ENCODE measurements at regions not wholly inside any gene's neighbourhood (a gene's known extent, or its start where the extent isn't known, plus 50 kb on each side); places are given as distances from the start of the nearest gene placed in this dataset.
"Not testable (repeated sequence)": the region's sequence is repeated elsewhere in the genome, so short reads cannot be mapped to it uniquely, and the experiment has no call there.

- DNase-seq (ENCODE audit: extremely low read depth in 1 of 2, low read depth in 1 of 2), result peak; percentile 1 to 11
Measured at GRCh38 chr4:101730291-101731117, 60.0 kb upstream of the BANK1 start.

- DNase-seq (ENCODE audit: extremely low read depth in 1 of 2, low read depth in 1 of 2), result no peak
Measured at GRCh38 chr4:101727238-101727637, 63.3 kb upstream of the BANK1 start.

- DNase-seq (ENCODE audit: extremely low read depth in 1 of 2, low read depth in 1 of 2), result no peak
Measured at GRCh38 chr4:101724093-101724492, 66.4 kb upstream of the BANK1 start.

GRCh38 chr4:101718810-101719209 lies 71.7 kb upstream of the BANK1 start:
- DNase-seq (ENCODE audit: extremely low read depth in 1 of 2, low read depth in 1 of 2), result no peak

GRCh38 chr4:101711590-101712260 lies 78.8 kb upstream of the BANK1 start:
- no peak for DNase-seq (ENCODE audit: extremely low read depth in 1 of 2, low read depth in 1 of 2)

- no peak for DNase-seq (ENCODE audit: extremely low read depth in 1 of 2, low read depth in 1 of 2)
Measured at GRCh38 chr4:101710806-101711205, 79.7 kb upstream of the BANK1 start.

GRCh38 chr4:101708293-101709039 lies 82.1 kb upstream of the BANK1 start:
- no peak for DNase-seq (ENCODE audit: extremely low read depth in 1 of 2, low read depth in 1 of 2)

- no peak for DNase-seq (ENCODE audit: extremely low read depth in 1 of 2, low read depth in 1 of 2)
Measured at GRCh38 chr4:101707596-101707995, 82.9 kb upstream of the BANK1 start.

- no peak for DNase-seq (ENCODE audit: extremely low read depth in 1 of 2, low read depth in 1 of 2)
Measured at GRCh38 chr4:101706535-101707057, 83.9 kb upstream of the BANK1 start.

- no peak for DNase-seq (ENCODE audit: extremely low read depth in 1 of 2, low read depth in 1 of 2)
Measured at GRCh38 chr4:101701551-101701950, 89.0 kb upstream of the BANK1 start.

GRCh38 chr4:101699441-101700124 lies 90.9 kb upstream of the BANK1 start:
- DNase-seq (ENCODE audit: extremely low read depth in 1 of 2, low read depth in 1 of 2), result no peak

- DNase-seq (ENCODE audit: extremely low read depth in 1 of 2, low read depth in 1 of 2), result no peak
Measured at GRCh38 chr4:101697266-101697665, 93.3 kb upstream of the BANK1 start.

- DNase-seq (ENCODE audit: extremely low read depth in 1 of 2, low read depth in 1 of 2), result no peak
Measured at GRCh38 chr4:101696276-101697010, 94.1 kb upstream of the BANK1 start.

GRCh38 chr4:101695176-101695575 lies 95.4 kb upstream of the BANK1 start:
- no peak for DNase-seq (ENCODE audit: extremely low read depth in 1 of 2, low read depth in 1 of 2)

- DNase-seq (ENCODE audit: extremely low read depth in 1 of 2, low read depth in 1 of 2), result not testable (repeated sequence)
Measured at GRCh38 chr4:101694403-101694802, 96.1 kb upstream of the BANK1 start.

GRCh38 chr4:101693842-101694398 lies 96.6 kb upstream of the BANK1 start:
- no peak for DNase-seq (ENCODE audit: extremely low read depth in 1 of 2, low read depth in 1 of 2)

- no peak for DNase-seq (ENCODE audit: extremely low read depth in 1 of 2, low read depth in 1 of 2)
Measured at GRCh38 chr4:101689220-101689619, 101.3 kb upstream of the BANK1 start.

GRCh38 chr4:101685126-101685525 lies 105.4 kb upstream of the BANK1 start:
- DNase-seq (ENCODE audit: extremely low read depth in 1 of 2, low read depth in 1 of 2), result no peak

- no peak for DNase-seq (ENCODE audit: extremely low read depth in 1 of 2, low read depth in 1 of 2)
Measured at GRCh38 chr4:101682946-101683345, 107.6 kb upstream of the BANK1 start.

GRCh38 chr4:101678180-101678579 lies 112.3 kb upstream of the BANK1 start:
- no peak for DNase-seq (ENCODE audit: extremely low read depth in 1 of 2, low read depth in 1 of 2)

Measured in activated CD8-positive, alpha-beta memory T cell treated with anti-CD3 and anti-CD28 coated beads for 1 hour (primary cell).